GM23248 (cell line): ENCODE measurements at regions not wholly inside any gene's neighbourhood (a gene's known extent, or its start where the extent isn't known, plus 50 kb on each side); places are given as distances from the start of the nearest gene placed in this dataset.

Source experiments
- DNase-seq: peaks from one replicate; pipeline ENCODE4 v3.0.0-alpha.2; 2015
- H2AFZ ChIP-seq: fragments of 200-600 bp; sonication (generic); 2 replicates; pipeline ENCODE4 v1.6.1; 2016; ENCODE audit warnings: antibody characterized with exemption
- H3F3A ChIP-seq: fragments of 200-600 bp; sonication (generic); 2 replicates; pipeline ENCODE4 v1.6.1; 2016; ENCODE audit warnings: mild to moderate bottlenecking, antibody characterized with exemption, mixed run types; ENCODE audit not compliant: insufficient read depth
- H3K27ac ChIP-seq: fragments of 200-600 bp; sonication (generic); 2 replicates; pipeline ENCODE4 v1.5.1; 2016; ENCODE audit warnings: mild to moderate bottlenecking
- H3K27me3 ChIP-seq: fragments of 200-600 bp; sonication (generic); replicated peaks from 2 replicates; pipeline ENCODE4 v1.6.1; 2016; ENCODE audit warnings: mild to moderate bottlenecking; ENCODE audit not compliant: insufficient read depth
- H3K36me3 ChIP-seq: fragments of 200-600 bp; sonication (generic); 2 replicates; pipeline ENCODE4 v1.6.1; 2016; ENCODE audit warnings: low read depth, mild to moderate bottlenecking
- H3K4me1 ChIP-seq: fragments of 200-600 bp; sonication (generic); 2 replicates; pipeline ENCODE4 v1.6.1; 2016; ENCODE audit warnings: mild to moderate bottlenecking; ENCODE audit not compliant: insufficient read depth
- H3K4me2 ChIP-seq: fragments of 200-600 bp; sonication (generic); one replicate; pipeline ENCODE4 v1.6.1; 2016; ENCODE audit warnings: mild to moderate bottlenecking; ENCODE audit not compliant: unreplicated experiment
- H3K4me3 ChIP-seq: fragments of 200-600 bp; sonication (generic); 2 replicates; pipeline ENCODE4 v1.5.1; 2016; ENCODE audit warnings: mild to moderate bottlenecking
- H3K79me2 ChIP-seq: fragments of 200-600 bp; sonication (generic); 2 replicates; pipeline ENCODE4 v1.6.1; 2016; ENCODE audit warnings: mild to moderate bottlenecking; ENCODE audit not compliant: insufficient read depth
- H3K9ac ChIP-seq: fragments of 200-600 bp; sonication (generic); 2 replicates; pipeline ENCODE4 v1.6.1; 2016; ENCODE audit warnings: mild to moderate bottlenecking
- H3K9me2 ChIP-seq: fragments of 200-600 bp; sonication (generic); 2 replicates; pipeline ENCODE4 v1.6.1; 2016; ENCODE audit warnings: mixed run types, mild to moderate bottlenecking, moderate library complexity; ENCODE audit not compliant: insufficient read depth
- H3K9me3 ChIP-seq: fragments of 200-600 bp; sonication (generic); one replicate; pipeline ENCODE4 v1.6.1; 2017; ENCODE audit warnings: low read depth
- H4K20me1 ChIP-seq: fragments of 200-600 bp; sonication (generic); 2 replicates; pipeline ENCODE4 v1.6.0; 2016; ENCODE audit not compliant: insufficient read depth
- EZH2 ChIP-seq: fragments of 200-600 bp; sonication (generic); IDR thresholded peaks from 2 replicates; pipeline ENCODE4 v1.6.1; 2018; ENCODE audit warnings: antibody characterized with exemption, mild to moderate bottlenecking; ENCODE audit not compliant: insufficient read depth, poor library complexity, severe bottlenecking
- EZH2phosphoT487 ChIP-seq: fragments of 200-600 bp; sonication (generic); IDR thresholded peaks from 2 replicates; pipeline ENCODE4 v1.6.1; 2018; ENCODE audit warnings: antibody characterized with exemption, moderate library complexity, mild to moderate bottlenecking, low read depth; ENCODE audit not compliant: insufficient read depth
- WGBS, 2 experiments: methylation state at CpG; one replicate each; pipeline ENCODE4 v1.1.6; 2015 to 2017; ENCODE audit warnings: low lambda C conversion rate in 2 of 2, low coverage in 1 of 2; ENCODE audit errors: missing lambda C conversion rate in 2 of 2; 5-methylcytosine and 5-hydroxymethylcytosine counted together
- in situ Hi-C: fragments of 300-500 bp; cut with MboI; formaldehyde crosslinking; loops from 2 replicates; pipeline ENCODE4 v1.15.0; 2020

DNA sequence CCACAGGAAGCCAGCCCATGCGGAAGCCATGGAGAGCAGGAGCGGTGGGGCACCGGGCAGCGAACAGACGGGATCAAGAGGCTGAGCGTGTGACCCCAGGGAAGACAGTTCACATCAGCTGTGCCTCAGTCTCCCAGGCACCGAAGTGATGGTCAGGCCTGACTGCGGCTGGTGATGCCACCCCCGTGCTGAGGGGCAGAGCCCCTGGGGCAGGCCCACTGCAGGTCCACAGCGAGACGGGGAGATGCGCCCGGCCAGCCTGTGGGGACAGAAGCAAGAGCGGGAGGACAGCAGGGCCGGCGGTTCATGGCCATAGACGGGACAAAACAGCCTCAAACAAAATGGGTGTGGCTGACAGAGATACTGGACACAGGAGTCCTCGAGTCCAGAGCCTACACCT is 93.8 kb downstream of the RIPK4 start:
- Histone ChIP-seq H3K4me3 (no peak overlapping the region), H3K9me3 (no peaks in the 10 kb centered on the region), H3K9me2 (no peaks in the 10 kb centered on the region), H3K4me1 (no peaks in the 10 kb centered on the region), H4K20me1 (no peaks in the 10 kb centered on the region), H3F3A (no peaks in the 10 kb centered on the region), H3K27me3 (no peaks in the 10 kb centered on the region), H2AFZ (no peak overlapping the region), H3K36me3 (no peaks in the 10 kb centered on the region), H3K27ac (no peak overlapping the region), H3K9ac (no peak overlapping the region), H3K79me2 (no peaks in the 10 kb centered on the region), H3K4me2 (no peak overlapping the region)
- in situ Hi-C loops, result no loop called here
- 88 to 89% methylated on average over 17 to 18 of the region's 18 CpGs for WGBS, 2 experiments
- DNase-seq, result no peak
- no peak for TF ChIP-seq EZH2phosphoT487
- no peak for TF ChIP-seq EZH2

DNA sequence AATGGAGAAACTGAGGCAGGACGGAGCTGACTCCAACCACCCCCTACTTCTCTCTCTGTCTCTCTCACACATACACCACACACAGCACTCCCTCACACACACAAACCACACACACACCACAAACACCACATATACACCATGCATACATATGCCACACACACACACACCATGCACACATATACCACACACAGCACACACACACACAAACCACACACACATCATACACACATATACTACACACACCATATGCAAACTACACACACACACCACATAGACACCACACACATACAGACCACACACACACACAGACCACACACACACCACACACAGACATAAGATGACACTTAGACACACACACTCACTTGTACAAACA is 94.3 kb downstream of the RIPK4 start:
- 89 to 100% methylated on average over 1 of the region's 1 CpG for WGBS, 2 experiments
- no peaks in the 10 kb centered on the region for H3K27me3 ChIP-seq
- in situ Hi-C loops, result no loop called here

DNA sequence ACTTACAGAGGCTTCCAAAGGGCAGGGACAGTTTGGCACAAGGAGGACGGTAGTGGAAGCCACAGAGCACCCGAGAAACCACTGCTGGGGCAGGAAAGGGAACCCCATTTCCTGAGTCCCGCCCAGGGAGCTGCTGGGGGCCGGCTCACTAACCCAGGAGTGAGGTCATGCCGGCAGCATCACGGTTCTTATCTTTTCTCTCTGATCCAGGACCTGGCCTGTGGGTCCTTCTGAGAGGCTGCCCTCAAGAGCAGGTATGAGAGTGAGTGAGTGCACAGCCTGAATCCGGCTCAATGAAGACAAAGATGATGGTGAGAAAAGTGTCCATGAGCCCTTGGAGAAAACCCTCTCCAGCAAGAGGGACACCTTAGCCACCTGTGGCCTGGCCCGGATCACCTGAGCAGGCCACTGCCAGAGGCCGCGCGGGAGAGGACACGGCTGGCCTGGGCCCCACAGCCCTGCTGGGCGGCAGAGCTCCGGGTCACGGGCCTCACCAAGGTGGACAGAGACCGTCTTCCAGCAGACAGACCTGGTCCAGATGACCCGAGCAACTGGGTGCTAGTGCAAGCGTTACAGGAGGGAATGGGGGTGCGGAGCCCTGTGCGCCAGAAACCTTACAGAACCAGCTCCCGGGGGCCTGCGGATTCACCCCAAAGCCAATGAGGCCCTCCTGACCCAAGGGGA is 94.9 kb downstream of the RIPK4 start:
- H3K27ac ChIP-seq, result no peak overlapping the region
- H3K9me3 ChIP-seq, result no peaks in the 10 kb centered on the region
- no peaks in the 10 kb centered on the region for H3K27me3 ChIP-seq
- H3K9ac ChIP-seq, result no peak overlapping the region
- no peaks in the 10 kb centered on the region for H3K79me2 ChIP-seq
- H3K4me2 ChIP-seq, result no peak overlapping the region
- H3F3A ChIP-seq, result no peaks in the 10 kb centered on the region
- TF ChIP-seq EZH2phosphoT487 (no peak), EZH2 (no peak)
- no peak for DNase-seq
- H4K20me1 ChIP-seq, result no peaks in the 10 kb centered on the region
- no peaks in the 10 kb centered on the region for H3K9me2 ChIP-seq
- 85 to 86% methylated on average over 21 to 22 of the region's 22 CpGs for WGBS, 2 experiments
- H3K36me3 ChIP-seq, result no peaks in the 10 kb centered on the region
- no peaks in the 10 kb centered on the region for H3K4me1 ChIP-seq
- H2AFZ ChIP-seq, result no peak overlapping the region
- in situ Hi-C loops, result no loop called here
- H3K4me3 ChIP-seq, result no peak overlapping the region

More for the DNA sequence above, 94.3 kb downstream of the RIPK4 start:
- H3K4me1 ChIP-seq, result no peaks in the 10 kb centered on the region
- TF ChIP-seq EZH2phosphoT487, result no peak
- TF ChIP-seq EZH2, result no peak
- H3F3A ChIP-seq, result no peaks in the 10 kb centered on the region
- no peak overlapping the region for H2AFZ ChIP-seq
- H3K79me2 ChIP-seq, result no peaks in the 10 kb centered on the region
- no peak overlapping the region for H3K4me2 ChIP-seq
- DNase-seq, result no peak
- H3K9me2 ChIP-seq, result no peaks in the 10 kb centered on the region
- H4K20me1 ChIP-seq, result no peaks in the 10 kb centered on the region
- no peaks in the 10 kb centered on the region for H3K9me3 ChIP-seq
- no peaks in the 10 kb centered on the region for H3K36me3 ChIP-seq
- no peak overlapping the region for H3K9ac ChIP-seq
- no peak overlapping the region for H3K4me3 ChIP-seq
- H3K27ac ChIP-seq, result no peak overlapping the region

DNA sequence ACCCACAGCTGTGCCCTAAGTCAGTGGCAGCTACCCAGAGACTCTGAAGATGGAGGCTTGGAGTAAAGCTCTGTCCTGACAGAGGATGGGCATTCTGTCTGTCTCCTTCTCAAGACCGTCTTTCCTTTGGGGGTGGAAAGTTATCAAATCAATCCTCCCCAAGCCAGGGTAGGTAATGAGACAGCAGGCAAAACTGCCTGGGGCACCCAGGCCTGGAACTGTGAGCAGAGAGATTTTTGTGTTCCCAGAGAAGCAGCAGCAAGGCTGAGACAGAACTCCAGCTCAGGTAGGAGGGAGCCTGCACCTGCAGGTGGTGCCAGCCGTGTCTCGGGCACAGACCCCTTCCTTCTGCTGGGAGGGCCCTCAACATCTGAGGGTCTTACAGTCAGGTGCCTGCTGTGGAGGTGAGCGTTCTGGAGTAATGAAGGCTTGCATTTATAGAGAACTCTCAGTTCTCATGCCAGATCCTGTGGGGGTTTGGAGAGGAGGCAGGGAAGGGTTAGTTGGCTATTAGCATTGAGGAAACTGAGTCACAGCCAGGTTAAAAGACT is 95.6 kb downstream of the RIPK4 start:
- no peaks in the 10 kb centered on the region for H3K36me3 ChIP-seq
- no peak overlapping the region for H2AFZ ChIP-seq
- H4K20me1 ChIP-seq, result no peaks in the 10 kb centered on the region
- no peak overlapping the region for H3K9ac ChIP-seq
- no peak overlapping the region for H3K4me2 ChIP-seq
- TF ChIP-seq EZH2phosphoT487 (no peak), EZH2 (no peak)
- in situ Hi-C loops, result no loop called here
- no peaks in the 10 kb centered on the region for H3F3A ChIP-seq
- H3K27me3 ChIP-seq, result no peaks in the 10 kb centered on the region
- H3K4me3 ChIP-seq, result no peak overlapping the region
- H3K79me2 ChIP-seq, result no peaks in the 10 kb centered on the region
- no peaks in the 10 kb centered on the region for H3K9me2 ChIP-seq
- WGBS, 2 experiments, result 89 to 94% methylated on average over 4 of the region's 4 CpGs
- no peaks in the 10 kb centered on the region for H3K9me3 ChIP-seq
- no peak for DNase-seq
- H3K27ac ChIP-seq, result no peak overlapping the region
- no peaks in the 10 kb centered on the region for H3K4me1 ChIP-seq
